Transverse colon (tissue), 4 donors: ENCODE measurements at regions not wholly inside any gene's neighbourhood (a gene's known extent, or its start where the extent isn't known, plus 50 kb on each side); places are given as distances from the start of the nearest gene placed in this dataset.

Source experiments
- DNase-seq: peaks from one replicate; pipeline ENCODE4 v3.0.0-alpha.2; 2019
- H3K27ac ChIP-seq, 4 donors: fragments of 200-600 bp; sonication (generic); 2 replicates each; pipeline ENCODE4 v1.5.1; 2016 to 2018; ENCODE audit warnings: inconsistent platforms in 4 of 4
- H3K27me3 ChIP-seq: fragments of 200-600 bp; sonication (generic); 2 replicates; pipeline ENCODE4 v1.5.1; 2017; ENCODE audit warnings: inconsistent platforms
- H3K36me3 ChIP-seq, 4 donors: fragments of 200-600 bp; sonication (generic); 2 replicates each; pipeline ENCODE4 v1.5.1; 2017 to 2019; ENCODE audit warnings: inconsistent platforms in 4 of 4
- H3K4me1 ChIP-seq, 4 donors: fragments of 200-600 bp; sonication (generic); 2 replicates each; pipeline ENCODE4 v1.5.1; 2017 to 2020; ENCODE audit warnings: inconsistent platforms in 4 of 4
- H3K4me3 ChIP-seq, 4 donors: fragments of 200-600 bp; sonication (generic); 1 replicate in 1 of 4; 2 replicates in 3 of 4; pipeline versions ENCODE4 v1.5.1 to v1.6.1; 2017 to 2019; ENCODE audit warnings: inconsistent platforms in 4 of 4
- H3K9me3 ChIP-seq, 2 donors: fragments of 200-600 bp; sonication (generic); 2 replicates each; pipeline ENCODE4 v1.5.1; 2017 to 2019; ENCODE audit warnings: inconsistent platforms in 2 of 2
- EP300 ChIP-seq: sonication (generic); formaldehyde crosslinking; IDR thresholded peaks from one replicate; pipeline ENCODE4 v1.6.1; 2017; ENCODE audit warnings: antibody characterized with exemption, low read depth
- POLR2A ChIP-seq: fragments of 450-650 bp; IDR thresholded peaks from one replicate; pipeline ENCODE4 v1.6.1; 2016; ENCODE audit warnings: antibody characterized with exemption, mild to moderate bottlenecking, moderate library complexity
- POLR2AphosphoS5 ChIP-seq, 3 donors: sonication (generic); formaldehyde crosslinking; IDR thresholded peaks; one replicate each; pipeline ENCODE4 v1.6.1; 2016; ENCODE audit warnings: antibody characterized with exemption in 3 of 3
- WGBS, 2 donors: methylation state at CpG; one replicate each; pipeline ENCODE4 v1.1.5; 2018; ENCODE audit warnings: low coverage in 1 of 2; 5-methylcytosine and 5-hydroxymethylcytosine counted together
- in situ Hi-C, 4 donors: fragments of 200-750 bp; cut with MboI; loops; one replicate each; pipeline versions ENCODE4 v1.15.0 to v1.15.1; 2017; ENCODE audit warnings: low sequenced_read_pairs in 3 of 4, low pct_ligation_motif_present in 1 of 4, low pct_unique_long_range_greater_than_20kb in 1 of 4
- intact Hi-C: fragments of 100-400 bp; cut with DNase I; formaldehyde crosslinking; loops from one replicate; pipeline ENCODE4 v1.15.1; 2023; ENCODE audit warnings: low total_unique reads
- TF ChIP-seq, protein P1 (sequence below), 5 experiments: fragments of 200-600 bp in 3 of 5; fragments of 450-650 bp in 2 of 5; sonication (generic) in 3 of 5; IDR thresholded peaks; 1 replicate in 2 of 5; 2 replicates in 3 of 5; pipeline ENCODE4 v1.5.1; 2016 to 2017; ENCODE audit warnings: antibody characterized with exemption in 5 of 5, inconsistent platforms in 3 of 5, mild to moderate bottlenecking in 2 of 5, moderate library complexity in 1 of 5

DNA sequence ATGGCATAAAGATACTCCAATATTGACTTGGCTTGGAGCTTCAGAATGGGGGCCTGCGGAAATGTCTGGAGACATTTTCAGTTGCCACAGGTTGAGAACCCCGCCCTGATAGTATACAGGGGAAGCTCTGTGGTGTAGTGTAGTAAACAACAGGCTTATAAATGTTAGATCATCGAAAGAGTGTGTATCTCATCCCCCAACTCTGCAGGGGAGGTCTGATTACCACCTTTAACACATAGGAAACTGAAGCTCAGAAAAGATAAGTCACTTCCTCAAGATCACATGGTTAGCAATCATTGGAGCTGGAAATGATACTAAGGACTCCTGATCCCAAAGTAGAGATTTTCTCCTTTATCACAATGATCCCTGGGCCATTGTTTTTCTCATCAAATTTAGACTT is 144.5 kb upstream of the BMPER start:
- Histone ChIP-seq H3K4me1 (peaks cover 0 to 6% (median 0%) of the 10 kb centered on the region in 4 donors), H3K4me3 (no peak overlapping the region), H3K27ac (no peak overlapping the region), H3K36me3 (no peaks in the 10 kb centered on the region), H3K9me3 (no peaks in the 10 kb centered on the region), H3K27me3 (no peaks in the 10 kb centered on the region)
- 57 to 76% methylated on average over 1 to 3 of the region's 3 CpGs for WGBS, 2 donors
- TF ChIP-seq POLR2A (no peak), EP300 (no peak), POLR2AphosphoS5 (IDR thresholded peaks at IDR 0.05) (no peak)
- TF ChIP-seq, protein P1, sequence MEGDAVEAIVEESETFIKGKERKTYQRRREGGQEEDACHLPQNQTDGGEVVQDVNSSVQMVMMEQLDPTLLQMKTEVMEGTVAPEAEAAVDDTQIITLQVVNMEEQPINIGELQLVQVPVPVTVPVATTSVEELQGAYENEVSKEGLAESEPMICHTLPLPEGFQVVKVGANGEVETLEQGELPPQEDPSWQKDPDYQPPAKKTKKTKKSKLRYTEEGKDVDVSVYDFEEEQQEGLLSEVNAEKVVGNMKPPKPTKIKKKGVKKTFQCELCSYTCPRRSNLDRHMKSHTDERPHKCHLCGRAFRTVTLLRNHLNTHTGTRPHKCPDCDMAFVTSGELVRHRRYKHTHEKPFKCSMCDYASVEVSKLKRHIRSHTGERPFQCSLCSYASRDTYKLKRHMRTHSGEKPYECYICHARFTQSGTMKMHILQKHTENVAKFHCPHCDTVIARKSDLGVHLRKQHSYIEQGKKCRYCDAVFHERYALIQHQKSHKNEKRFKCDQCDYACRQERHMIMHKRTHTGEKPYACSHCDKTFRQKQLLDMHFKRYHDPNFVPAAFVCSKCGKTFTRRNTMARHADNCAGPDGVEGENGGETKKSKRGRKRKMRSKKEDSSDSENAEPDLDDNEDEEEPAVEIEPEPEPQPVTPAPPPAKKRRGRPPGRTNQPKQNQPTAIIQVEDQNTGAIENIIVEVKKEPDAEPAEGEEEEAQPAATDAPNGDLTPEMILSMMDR (IDR thresholded peaks at IDR 0.05), result no peak
- no peak for DNase-seq
- in situ Hi-C loops (no loop called here), intact Hi-C loops (no loop called here)

DNA sequence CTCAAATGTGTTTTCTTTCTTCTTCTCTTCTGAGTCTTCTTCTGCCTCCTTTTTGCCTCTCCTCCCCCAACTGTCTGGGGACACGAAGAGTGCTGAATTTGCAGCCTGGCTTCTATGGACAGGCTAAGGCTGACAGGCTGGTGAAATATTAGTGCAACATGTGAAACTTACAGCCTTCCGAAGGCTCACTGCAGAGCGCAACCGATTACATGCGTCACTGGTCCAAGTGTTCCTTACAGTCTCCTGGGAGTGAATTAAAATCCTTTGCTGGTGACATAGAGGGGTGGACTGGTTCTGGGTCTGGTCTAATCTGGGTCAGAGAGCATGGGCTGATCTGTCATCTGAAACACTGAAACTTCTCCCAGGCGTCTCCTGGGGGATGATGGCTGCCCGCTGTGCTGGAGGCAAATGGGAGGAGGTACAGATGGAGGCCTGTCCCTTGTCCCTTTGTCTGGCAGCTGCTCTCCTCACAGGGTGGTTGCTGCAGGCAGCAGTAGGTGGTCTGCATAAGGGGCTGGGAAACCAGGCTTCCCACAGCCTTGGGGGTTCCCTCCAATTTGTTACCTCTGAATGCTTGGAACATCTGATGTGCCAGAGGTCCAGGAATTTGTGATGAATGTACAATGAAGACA is 143.8 kb upstream of the BMPER start:
- in situ Hi-C loops (no loop called here), intact Hi-C loops (no loop called here)
- no peaks in the 10 kb centered on the region for H3K36me3 ChIP-seq
- no peak for DNase-seq
- H3K4me1 ChIP-seq, result peaks cover 0 to 6% (median 0%) of the 10 kb centered on the region in 4 donors
- 90 to 96% methylated on average over 4 to 7 of the region's 7 CpGs for WGBS, 2 donors
- H3K4me3 ChIP-seq, result no peak overlapping the region
- no peaks in the 10 kb centered on the region for H3K9me3 ChIP-seq
- no peaks in the 10 kb centered on the region for H3K27me3 ChIP-seq
- no peak overlapping the region for H3K27ac ChIP-seq
- no peak for TF ChIP-seq POLR2AphosphoS5 (IDR thresholded peaks at IDR 0.05)
- TF ChIP-seq POLR2A, result no peak
- TF ChIP-seq, protein P1 (IDR thresholded peaks at IDR 0.05), result no peak
- TF ChIP-seq EP300, result no peak

- no peaks in the 10 kb centered on the region for H3K9me3 ChIP-seq
- no peak for DNase-seq
- H3K27me3 ChIP-seq, result no peaks in the 10 kb centered on the region
- H3K4me3 ChIP-seq, result no peak overlapping the region
- TF ChIP-seq, protein P1 (IDR thresholded peaks at IDR 0.05), result no peak
- TF ChIP-seq POLR2A, result no peak
- H3K27ac ChIP-seq, result no peak overlapping the region
- no peaks in the 10 kb centered on the region for H3K36me3 ChIP-seq
- in situ Hi-C loops, result no loop called here
- H3K4me1 ChIP-seq, result peaks cover 0 to 6% (median 0%) of the 10 kb centered on the region in 4 donors
- WGBS, 2 donors, result 60 to 81% methylated on average over 6 of the region's 6 CpGs
- intact Hi-C loops, result no loop called here
These were observed 143.0 kb upstream of the BMPER start for GRCh38 chr7:33762151-33762910.

- TF ChIP-seq POLR2A (no peak), POLR2AphosphoS5 (IDR thresholded peaks at IDR 0.05) (no peak), EP300 (no peak)
- TF ChIP-seq, protein P1 (IDR thresholded peaks at IDR 0.05), result no peak
- intact Hi-C loops, result no loop called here
- Histone ChIP-seq H3K4me3 (no peak overlapping the region), H3K4me1 (peaks cover 0 to 6% (median 0%) of the 10 kb centered on the region in 4 donors), H3K27me3 (no peaks in the 10 kb centered on the region), H3K9me3 (no peaks in the 10 kb centered on the region), H3K36me3 (no peaks in the 10 kb centered on the region), H3K27ac (no peak overlapping the region)
- in situ Hi-C loops, result no loop called here
- no peak for DNase-seq
- WGBS, 2 donors, result 92 to 95% methylated on average over 3 of the region's 3 CpGs
These were observed 142.4 kb upstream of the BMPER start for GRCh38 chr7:33762911-33763306.
